Fibroblast of peridontal ligament (primary cell): ENCODE measurements at regions not wholly inside any gene's neighbourhood (a gene's known extent, or its start where the extent isn't known, plus 50 kb on each side); places are given as distances from the start of the nearest gene placed in this dataset.
"Not testable (repeated sequence)": the region's sequence is repeated elsewhere in the genome, so short reads cannot be mapped to it uniquely, and the experiment has no call there.

Source experiments
- DNase-seq: peaks from one replicate; pipeline ENCODE4 v3.0.0-alpha.2; 2010; ENCODE audit errors: extremely low read depth

DNA sequence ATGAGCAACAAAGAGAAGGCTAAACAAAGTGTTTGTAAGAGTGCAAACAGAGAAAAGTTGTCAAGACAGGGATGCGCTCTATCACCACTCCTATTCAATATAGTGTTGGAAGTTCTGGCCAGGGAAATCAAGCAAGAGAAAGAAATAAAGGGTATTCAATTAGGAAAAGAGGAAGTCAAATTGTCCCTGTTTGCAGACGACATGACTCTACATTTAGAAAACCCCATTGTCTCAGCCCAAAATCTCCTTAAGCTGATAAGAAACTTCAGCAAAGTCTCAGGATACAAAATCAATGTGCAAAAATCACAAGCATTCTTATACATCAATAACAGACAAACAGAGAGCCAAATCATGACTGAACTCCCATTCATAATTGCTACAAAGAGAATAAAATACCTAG is 143.4 kb upstream of the POGK start:
- not testable (repeated sequence) for DNase-seq

DNA sequence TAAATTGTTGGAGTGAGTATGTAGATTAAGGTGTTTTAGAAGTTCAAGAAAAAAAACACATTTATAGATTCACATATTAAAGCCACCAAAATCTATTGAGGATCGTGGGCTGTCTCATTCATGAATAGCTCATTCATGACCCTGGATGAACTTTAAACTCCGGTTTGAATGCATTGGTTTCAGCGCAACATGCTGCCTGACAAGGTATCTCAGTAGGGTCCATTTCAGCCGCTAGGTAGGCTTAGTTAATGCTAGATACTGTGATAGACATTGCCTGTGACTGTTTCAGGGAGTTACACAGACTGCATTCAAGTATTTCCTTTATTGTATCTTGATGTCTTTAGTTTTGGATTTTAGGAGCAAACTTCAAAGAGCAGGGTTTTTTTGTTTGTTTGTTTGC is 140.5 kb upstream of the POGK start:
- no peak for DNase-seq

DNA sequence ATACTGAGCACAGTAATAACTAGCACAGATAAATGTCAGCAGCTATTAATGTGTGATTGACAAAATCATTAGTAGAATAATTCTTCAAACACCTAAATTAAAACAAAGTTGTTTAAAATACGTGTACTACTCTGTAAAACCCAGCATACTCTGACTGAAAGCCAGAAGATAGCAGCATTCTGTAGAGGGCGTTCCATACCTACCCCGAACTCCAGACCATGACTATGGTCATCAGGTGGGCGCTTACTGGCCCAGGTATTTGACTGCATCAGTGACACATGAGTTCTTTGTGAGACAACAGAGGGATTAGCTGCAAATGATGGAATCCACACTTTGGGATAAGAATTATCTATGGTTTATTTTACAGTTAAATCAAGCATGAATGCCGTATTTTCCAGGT is 139.7 kb upstream of the POGK start:
- DNase-seq = no peak

DNA sequence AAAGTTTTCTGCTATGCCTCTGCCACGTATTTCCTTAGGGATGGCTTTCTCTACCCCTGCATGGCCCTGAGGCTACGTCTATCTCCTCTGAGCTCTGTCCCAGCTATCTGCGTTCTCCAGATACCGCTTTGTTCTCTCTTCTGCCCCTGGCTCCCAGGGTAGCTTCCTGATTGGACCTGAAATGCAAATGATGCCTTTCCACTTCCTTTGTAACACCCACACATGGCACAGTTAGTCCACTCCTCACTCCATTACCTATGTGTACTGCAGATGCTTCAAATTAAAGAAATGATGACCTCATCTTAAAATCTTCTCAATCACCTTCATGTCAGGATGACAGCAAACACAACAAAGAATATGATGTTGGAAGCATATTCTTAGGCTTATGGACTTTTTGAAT is 138.6 kb upstream of the POGK start:
- no peak for DNase-seq

DNA sequence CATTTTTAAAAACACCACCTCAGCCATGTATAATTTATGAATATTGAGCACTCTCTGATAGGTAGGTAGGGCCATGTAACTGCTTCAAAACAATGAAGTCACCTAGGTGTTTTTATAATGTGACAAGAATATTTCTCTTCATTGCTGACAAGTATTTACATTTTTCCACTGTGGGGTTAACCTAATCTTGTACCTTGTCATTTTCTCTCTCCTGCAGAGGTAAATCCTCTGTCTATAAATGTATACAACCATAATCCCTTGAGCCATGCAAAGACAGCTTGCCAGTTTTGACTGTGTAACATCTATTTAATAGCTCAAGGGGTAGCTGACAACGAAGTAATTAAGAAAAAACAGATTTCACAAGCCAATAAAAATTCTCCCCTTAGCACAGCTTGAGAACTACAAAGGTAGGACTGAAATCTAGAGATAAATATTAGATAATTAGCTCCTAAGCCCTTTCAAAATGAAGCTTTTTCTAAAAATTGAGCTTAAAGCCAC is 137.6 kb upstream of the POGK start:
- no peak for DNase-seq

DNA sequence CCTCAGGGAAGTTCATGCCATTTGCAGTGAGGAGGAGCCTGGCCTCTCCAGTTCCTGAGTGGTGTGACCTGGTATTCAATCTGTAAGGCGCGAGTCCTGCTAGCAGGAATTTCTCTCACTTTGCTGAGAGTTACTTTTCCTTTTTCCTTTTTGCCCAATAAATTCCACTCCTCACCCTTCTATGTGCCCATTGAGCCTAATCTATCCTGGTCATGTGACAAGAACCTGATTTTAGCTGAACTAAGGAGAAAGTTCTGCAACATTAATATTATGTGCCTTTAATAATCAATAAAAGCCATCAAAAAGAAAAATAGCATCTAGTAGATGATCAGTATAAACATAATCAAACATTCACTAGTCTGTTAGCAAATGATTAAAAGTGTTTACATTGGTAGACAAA is 136.1 kb upstream of the POGK start:
- no peak for DNase-seq

DNA sequence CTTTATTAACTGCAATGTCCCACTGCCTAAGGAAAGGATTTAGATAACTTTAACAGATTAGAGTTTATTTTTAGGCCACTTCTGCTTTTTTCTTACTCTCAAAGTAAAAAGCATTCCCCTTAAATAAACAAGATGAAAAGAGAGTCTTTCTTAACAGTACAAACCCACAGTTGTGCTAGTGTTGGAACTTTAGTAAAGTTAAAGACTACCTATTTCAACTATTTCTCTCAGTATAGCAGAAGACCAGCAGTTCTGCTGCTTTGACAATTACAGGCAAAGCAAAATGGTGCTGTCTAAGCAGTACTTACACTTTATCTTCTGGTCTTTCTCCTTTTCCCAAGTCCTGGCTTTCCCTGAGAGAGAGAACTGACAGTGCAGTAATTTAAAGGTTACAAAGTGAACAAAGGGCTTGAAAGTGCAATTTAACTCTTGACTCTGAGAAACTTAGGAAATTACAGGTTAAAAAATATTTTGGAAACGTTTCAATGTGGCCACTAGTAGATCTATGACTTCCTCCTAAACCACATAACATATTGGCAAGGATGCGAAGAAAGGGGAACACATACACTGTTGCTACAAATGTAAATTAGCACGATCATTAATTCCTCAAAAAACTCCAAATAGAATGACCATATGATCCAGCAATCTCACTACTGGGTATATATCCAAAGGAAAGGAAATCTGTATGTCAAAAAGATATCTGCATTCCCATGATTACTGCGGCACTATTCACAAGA is 135.4 kb upstream of the POGK start:
- no peak for DNase-seq

DNA sequence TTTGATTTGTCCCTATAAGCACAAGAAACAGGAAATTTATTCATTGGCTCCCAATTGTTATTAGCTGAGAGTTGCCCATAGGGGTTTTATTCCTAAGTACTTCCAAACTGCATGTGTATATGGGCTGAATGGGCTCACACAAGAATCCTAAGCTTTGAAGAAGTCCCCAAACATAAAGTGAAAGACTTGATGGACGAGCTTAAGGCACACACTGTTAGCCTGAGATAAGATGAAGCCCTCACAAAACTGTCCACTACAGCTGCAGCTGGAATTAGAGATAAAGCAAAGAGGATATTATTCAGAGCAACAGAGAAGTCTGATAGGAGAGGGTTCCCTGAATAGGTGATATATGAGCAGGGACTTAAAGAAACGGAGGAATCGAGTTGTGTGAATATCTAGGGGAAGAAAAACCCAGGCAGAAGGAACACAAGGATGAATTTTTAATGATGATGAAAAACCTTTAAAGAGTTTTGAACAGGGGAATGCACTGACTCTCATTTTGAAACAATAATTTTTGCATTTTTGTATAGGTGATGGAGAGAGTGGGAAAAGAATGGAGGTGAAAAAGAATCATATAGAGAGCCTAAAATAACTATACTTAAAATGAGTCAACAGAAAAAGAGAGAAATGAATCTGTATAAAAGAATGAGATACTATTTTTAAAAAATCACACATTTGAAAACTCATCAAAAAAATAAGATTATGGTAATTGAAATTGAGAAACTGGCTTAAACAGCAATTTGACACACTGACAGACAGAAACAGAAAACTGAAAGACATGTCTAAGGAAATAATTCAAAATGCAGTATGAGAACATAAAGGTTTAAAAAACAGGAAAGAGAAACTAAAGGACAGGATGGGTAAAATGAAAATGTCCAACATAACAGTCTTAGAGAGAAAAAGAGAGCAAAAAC is 133.6 kb upstream of the POGK start:
- no peak for DNase-seq

DNA sequence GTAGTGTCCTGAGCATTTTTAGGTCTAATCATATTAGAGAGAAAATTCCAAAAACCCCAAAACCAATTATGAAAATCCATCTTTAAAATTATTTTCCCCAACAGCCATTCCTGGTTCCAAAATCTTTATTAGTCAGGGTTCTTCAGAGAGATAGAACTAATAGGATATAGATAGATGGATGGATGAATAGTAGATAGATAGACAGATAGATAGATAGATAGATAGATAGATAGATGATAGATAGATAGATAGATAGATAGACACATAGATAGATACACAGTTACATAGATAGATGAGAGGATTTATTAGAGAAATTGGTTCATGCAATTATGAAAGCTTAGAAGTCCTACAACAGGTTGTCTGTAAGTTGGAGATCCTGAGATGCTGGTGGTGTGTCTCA is 122.7 kb upstream of the POGK start:
- no peak for DNase-seq

DNA sequence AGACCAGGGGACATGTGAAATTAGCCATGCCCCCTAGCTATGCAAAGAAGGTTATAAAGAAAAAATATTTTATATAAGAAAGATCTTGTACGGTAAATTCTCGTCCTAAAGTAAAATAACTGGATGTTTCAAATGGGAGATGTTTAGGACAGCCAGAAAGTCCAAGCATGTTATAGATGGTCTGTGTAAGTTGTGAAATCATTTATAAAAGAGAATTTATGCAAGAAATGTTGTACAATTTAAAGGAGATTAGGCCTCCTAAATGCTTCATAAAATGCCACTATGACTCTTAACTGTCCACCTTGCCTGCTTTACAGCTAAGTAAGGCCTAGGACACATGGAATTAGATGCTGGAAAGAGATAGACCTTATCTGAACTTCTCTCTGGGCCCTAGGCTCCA is 118.1 kb upstream of the POGK start:
- no peak for DNase-seq

DNA sequence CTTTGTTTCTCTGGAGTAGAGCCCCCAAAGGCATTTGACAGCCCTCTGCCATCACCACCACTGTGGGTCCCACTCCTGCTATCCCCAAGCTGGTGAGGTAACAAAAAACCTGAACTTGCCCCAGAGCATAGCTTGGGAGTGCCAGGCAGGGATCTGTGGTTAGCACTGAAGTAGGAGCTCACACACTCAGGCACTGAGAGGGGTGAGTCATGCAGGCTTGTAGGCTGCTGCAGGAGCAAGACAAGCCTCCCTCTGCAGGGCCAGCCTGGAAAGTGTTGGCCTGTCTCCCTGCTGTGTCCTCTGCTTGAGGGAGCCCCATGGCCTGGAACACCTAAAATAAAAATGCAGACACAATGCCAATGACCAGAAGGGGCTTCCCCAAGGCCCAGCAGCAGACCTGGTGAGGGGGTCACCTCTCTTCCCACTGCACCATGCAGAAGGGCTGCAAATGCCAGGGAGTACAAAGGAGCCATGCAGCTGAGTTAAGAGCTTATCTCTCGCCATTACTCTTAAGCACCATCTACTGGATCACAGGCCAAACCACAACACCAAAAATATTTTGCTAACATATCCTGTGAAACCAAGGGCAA is 108.9 kb upstream of the POGK start:
- DNase-seq = no peak

DNA sequence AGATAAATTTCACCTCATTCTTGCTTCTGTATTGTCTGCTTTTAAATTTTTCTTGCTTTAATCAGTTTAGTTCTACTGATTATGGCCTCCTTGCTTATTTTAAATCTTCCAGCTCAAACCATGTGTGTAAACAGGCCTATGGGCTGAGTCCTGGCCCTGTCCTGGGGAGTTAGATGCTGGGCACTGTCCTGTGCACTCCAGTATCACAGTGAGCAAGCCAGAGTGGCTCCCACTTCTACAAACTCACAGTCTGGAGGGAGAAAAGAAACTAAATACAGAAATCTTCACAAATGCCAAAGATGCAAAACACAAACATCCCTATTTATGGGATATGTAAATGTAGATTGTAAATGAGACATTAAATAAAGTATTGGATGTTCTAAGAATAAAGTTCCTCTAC is 101.1 kb upstream of the POGK start:
- DNase-seq = no peak

DNA sequence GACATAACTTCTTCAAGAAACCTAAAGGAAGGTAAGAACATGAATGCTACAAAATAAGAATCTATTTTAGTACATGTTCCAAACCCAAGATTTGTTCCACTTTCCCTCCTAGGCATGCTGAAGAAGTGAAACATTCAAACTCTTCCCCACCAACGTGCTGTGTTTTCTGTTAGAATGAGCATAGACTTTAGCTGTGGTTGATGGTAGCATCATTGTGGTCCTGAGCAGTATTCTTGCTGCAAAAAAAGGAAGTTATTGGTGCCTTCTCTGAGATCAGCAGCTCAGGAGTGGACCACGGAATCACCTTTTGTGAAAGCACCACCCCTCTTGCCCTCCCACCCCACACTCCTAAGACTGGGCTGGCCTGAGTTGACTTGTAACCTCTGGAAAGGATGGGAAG is 100.4 kb upstream of the POGK start:
- DNase-seq = no peak

DNA sequence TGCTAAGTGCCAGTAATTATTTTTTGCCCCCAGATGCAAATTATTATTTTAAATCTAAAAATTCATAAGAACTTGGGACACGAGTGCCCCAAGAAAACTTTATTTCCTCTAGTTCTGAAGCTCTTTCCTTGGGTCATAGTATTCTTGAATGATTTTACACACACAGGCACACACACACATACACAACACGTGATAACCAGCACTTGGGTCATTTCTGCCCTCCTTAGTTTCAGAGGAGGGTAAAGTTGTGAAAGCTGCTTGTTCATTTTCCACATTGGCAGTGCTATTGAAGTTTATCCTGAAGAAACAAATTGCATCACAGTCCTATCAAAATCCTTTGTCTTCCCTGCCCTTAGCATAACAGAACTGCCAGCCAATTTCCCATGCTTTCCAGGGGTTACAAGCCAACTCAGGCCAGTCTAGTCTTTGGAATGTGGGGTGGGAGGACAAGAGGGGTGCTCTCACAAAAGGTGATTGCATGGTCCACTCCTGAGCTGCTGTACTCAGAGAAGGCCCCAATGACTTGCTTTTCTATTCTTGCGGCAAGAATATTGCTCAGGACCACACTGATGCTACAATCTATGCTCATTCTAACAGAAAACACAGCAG is 98.5 kb upstream of the POGK start:
- no peak for DNase-seq

DNA sequence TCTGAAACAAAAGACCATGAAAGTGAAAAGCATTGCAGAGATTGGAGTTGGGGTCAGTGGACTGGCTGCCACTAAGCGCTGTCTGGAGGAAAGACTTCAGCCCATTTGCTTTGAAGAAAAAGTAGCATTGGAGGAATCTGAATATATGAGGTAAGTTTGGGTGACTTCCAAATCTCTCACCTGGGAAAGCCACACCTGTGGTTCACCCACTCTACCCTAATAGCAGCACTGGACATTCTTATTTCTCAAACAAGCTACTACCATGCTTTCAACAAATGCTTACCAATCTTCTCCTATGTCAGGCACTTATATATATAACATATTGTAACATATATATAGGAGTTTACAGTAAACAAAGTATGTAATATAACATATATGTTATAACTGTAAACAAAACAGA is 76.0 kb upstream of the POGK start:
- DNase-seq = no peak

DNA sequence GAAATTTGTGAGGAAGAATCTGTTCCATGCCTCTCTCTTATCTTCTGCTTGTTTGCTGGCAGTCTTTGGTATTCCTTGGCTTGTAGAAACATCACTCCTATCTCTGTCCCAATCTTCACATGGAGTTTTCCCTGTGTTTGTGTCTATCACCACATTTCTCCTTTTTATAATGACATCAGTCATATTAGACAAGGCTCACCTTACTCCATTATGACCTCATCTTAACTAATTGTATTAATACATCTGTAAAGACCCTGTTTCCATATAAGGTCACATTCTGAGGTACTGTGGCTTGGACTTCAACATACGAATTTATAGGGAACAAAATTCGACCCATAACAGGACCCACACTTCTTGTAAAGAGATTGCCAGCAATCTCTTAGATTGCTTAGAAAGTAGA is 72.3 kb upstream of the POGK start:
- no peak for DNase-seq

DNA sequence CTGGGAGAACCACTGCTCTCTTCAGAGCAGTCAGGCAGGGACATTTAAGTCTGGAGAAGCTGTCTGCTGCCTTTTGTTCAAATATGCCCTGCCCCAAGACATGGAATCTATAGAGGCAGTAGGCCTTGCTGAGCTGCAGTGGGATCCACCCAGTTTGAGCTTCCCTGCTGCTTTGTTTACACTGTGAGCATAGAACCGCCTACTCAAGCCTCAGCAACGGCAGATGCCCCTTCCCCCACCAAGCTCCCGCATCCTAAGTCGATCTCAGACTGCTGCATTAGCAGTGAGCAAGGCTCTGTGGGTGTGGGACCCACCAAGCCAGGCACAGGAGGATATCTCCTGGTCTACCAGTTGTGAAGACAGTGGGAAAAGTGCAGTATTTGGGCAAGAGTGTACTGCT is 54.6 kb upstream of the POGK start:
- not testable (repeated sequence) for DNase-seq

DNA sequence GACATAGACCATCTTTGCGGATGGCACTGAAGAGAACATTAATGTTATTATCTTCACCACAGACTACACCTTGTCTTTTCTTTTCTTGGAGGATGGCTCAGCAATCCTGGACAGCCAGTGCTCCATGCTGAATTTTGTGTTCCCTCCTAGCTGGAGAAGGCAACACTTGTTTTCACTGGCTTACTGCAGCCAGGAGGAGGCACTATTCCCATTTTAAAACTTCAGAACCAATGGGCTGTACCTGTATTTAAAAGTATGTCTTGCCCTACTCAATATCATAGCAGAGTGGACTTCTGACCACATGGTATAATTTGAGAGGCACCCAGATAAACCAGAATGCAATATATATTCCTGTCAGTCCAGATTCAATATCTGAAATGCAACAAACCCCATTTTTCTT is 53.3 kb upstream of the POGK start:
- DNase-seq = no peak

DNA sequence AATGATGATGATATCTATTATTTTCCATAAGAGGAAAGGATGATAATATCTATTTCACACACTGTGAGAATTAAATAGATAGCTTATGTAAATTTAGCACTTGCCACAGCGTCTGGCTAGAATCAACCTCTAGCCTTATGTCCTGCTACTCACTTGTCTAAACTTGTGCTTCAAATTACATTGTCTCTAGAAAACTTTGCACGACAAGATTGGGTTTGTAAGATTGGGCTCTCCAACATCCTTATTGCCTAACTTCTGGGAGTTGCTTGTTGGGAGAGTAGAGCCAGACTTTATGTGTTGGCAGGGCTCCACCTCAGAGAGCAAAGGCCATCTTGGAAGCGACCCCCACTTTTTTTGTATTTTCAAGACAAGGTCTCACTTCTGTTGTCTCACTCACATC is 50.0 kb upstream of the POGK start:
- no peak for DNase-seq
